ENCODE measurements at regions not wholly inside any gene's neighbourhood (a gene's known extent, or its start where the extent isn't known, plus 50 kb on each side); places are given as distances from the start of the nearest gene placed in this dataset.

GRCh38 chr15:69859866-69860265 lies 237.9 kb downstream of the TLE3 start:
- ATAC-seq: no peak
- no peak for TF ChIP-seq CTCF (IDR thresholded peaks at IDR 0.05)
- TF ChIP-seq POLR2A (IDR thresholded peaks at IDR 0.05): no peak
- H3K27ac ChIP-seq: no peak overlapping the region
- H3K27me3 ChIP-seq: no peaks in the 10 kb centered on the region
- no peak for DNase-seq
- no peaks in the 10 kb centered on the region for H3K36me3 ChIP-seq (replicated peaks in 1 of 2; ENCODE audit: insufficient read depth in 1 of 2, low read depth in 2 of 2)
- intact Hi-C loops (cut with DNase I): no loop called here
- H3K4me3 ChIP-seq: no peak overlapping the region
- no peaks in the 10 kb centered on the region for H3K4me1 ChIP-seq
- no peaks in the 10 kb centered on the region for H3K9me3 ChIP-seq
- WGBS, 2 donors: 89 to 93% methylated on average over 5 of the region's 5 CpGs

- DNase-seq (no peak), ATAC-seq (no peak)
- intact Hi-C loops (cut with DNase I): no loop called here
- Histone ChIP-seq H3K4me1 (no peaks in the 10 kb centered on the region), H3K27me3 (no peaks in the 10 kb centered on the region), H3K9me3 (no peaks in the 10 kb centered on the region), H3K27ac (no peak overlapping the region), H3K36me3 (replicated peaks in 1 of 2; ENCODE audit: insufficient read depth in 1 of 2, low read depth in 2 of 2) (no peaks in the 10 kb centered on the region), H3K4me3 (no peak overlapping the region)
- TF ChIP-seq CTCF (IDR thresholded peaks at IDR 0.05) (no peak), POLR2A (IDR thresholded peaks at IDR 0.05) (no peak)
- whole genome bisulfite sequencing, 2 donors: 86 to 87% methylated on average over 7 of the region's 7 CpGs
Observed at GRCh38 chr15:69860321-69860720, 237.4 kb downstream of the TLE3 start.

GRCh38 chr15:69860921-69861320 lies 236.8 kb downstream of the TLE3 start:
- Histone ChIP-seq H3K4me1 (no peaks in the 10 kb centered on the region), H3K9me3 (no peaks in the 10 kb centered on the region), H3K27ac (no peak overlapping the region), H3K27me3 (no peaks in the 10 kb centered on the region), H3K36me3 (replicated peaks in 1 of 2; ENCODE audit: insufficient read depth in 1 of 2, low read depth in 2 of 2) (no peaks in the 10 kb centered on the region), H3K4me3 (no peak overlapping the region)
- DNase-seq (no peak), ATAC-seq (no peak)
- WGBS, 2 donors: 70 to 77% methylated on average over 9 of the region's 9 CpGs
- intact Hi-C loops (cut with DNase I): no loop called here
- no peak for TF ChIP-seq CTCF (IDR thresholded peaks at IDR 0.05)
- no peak for TF ChIP-seq POLR2A (IDR thresholded peaks at IDR 0.05)

- no peaks in the 10 kb centered on the region for H3K4me1 ChIP-seq
- no peaks in the 10 kb centered on the region for H3K9me3 ChIP-seq
- ATAC-seq (no peak), DNase-seq (no peak)
- intact Hi-C loops (cut with DNase I): no loop called here
- H3K4me3 ChIP-seq: no peak overlapping the region
- TF ChIP-seq POLR2A (IDR thresholded peaks at IDR 0.05) (no peak), CTCF (IDR thresholded peaks at IDR 0.05) (no peak)
- H3K27me3 ChIP-seq: no peaks in the 10 kb centered on the region
- 55 to 60% methylated on average over 8 of the region's 8 CpGs for WGBS, 2 donors
- no peaks in the 10 kb centered on the region for H3K36me3 ChIP-seq (replicated peaks in 1 of 2; ENCODE audit: insufficient read depth in 1 of 2, low read depth in 2 of 2)
- H3K27ac ChIP-seq: no peak overlapping the region
Observed at GRCh38 chr15:69861331-69862171, 236.2 kb downstream of the TLE3 start.

GRCh38 chr15:69862540-69862939 lies 235.2 kb downstream of the TLE3 start:
- no peaks in the 10 kb centered on the region for H3K4me1 ChIP-seq
- no peak overlapping the region for H3K4me3 ChIP-seq
- no peaks in the 10 kb centered on the region for H3K36me3 ChIP-seq (replicated peaks in 1 of 2; ENCODE audit: insufficient read depth in 1 of 2, low read depth in 2 of 2)
- no peak for DNase-seq
- TF ChIP-seq CTCF (IDR thresholded peaks at IDR 0.05) (no peak), POLR2A (IDR thresholded peaks at IDR 0.05) (no peak)
- no peaks in the 10 kb centered on the region for H3K9me3 ChIP-seq
- ATAC-seq: no peak
- intact Hi-C loops (cut with DNase I): no loop called here
- H3K27ac ChIP-seq: no peak overlapping the region
- WGBS, 2 donors: 74% methylated on average over 4 of the region's 4 CpGs
- H3K27me3 ChIP-seq: no peaks in the 10 kb centered on the region
